ENCODE measurements at regions not wholly inside any gene's neighbourhood (a gene's known extent, or its start where the extent isn't known, plus 50 kb on each side); places are given as distances from the start of the nearest gene placed in this dataset.

- no peak for TF ChIP-seq E2F8 (IDR thresholded peaks at IDR 0.05; ENCODE audit: low read depth, partially characterized antibody)
- no peak for TF ChIP-seq RBBP5 (conservative IDR thresholded peaks at IDR 0.05)
Observed at GRCh38 chr4:10347815-10348214, 109.4 kb downstream of the ZNF518B start (continued).

GRCh38 chr4:10347281-10347795 lies 109.9 kb downstream of the ZNF518B start:
- CTCF ChIA-PET = no interaction called here
- no peak for ATAC-seq

More at GRCh38 chr4:10347281-10347795, 109.9 kb downstream of the ZNF518B start:
- Histone ChIP-seq H3K36me3 (ENCODE audit: control insufficient read depth in 2 of 2, insufficient read depth in 2 of 2, low read length in 1 of 2) (no peaks in the 10 kb centered on the region), H3K27ac (ENCODE audit: control insufficient read depth, insufficient read depth) (no peak overlapping the region), H4K20me1 (ENCODE audit: control insufficient read depth, insufficient read depth) (no peaks in the 10 kb centered on the region), H3K4me1 (ENCODE audit: control insufficient read depth, insufficient read depth, low read length) (no peaks in the 10 kb centered on the region), H3K79me2 (ENCODE audit: control insufficient read depth, insufficient read depth, low read length) (no peaks in the 10 kb centered on the region), H3K9me3 (replicated peaks; ENCODE audit: control insufficient read depth, insufficient read depth, low read length) (no peaks in the 10 kb centered on the region), H3K4me3 (no peak overlapping the region), H3K4me2 (ENCODE audit: control insufficient read depth, insufficient read depth) (no peak overlapping the region), H3K9ac (ENCODE audit: control insufficient read depth, insufficient read depth, low read length) (no peak overlapping the region), H3K27me3 (replicated peaks in 1 of 2; ENCODE audit: control insufficient read depth in 2 of 2, insufficient read depth in 2 of 2, low read length in 1 of 2) (no peaks in the 10 kb centered on the region), H2AFZ (ENCODE audit: control insufficient read depth, low read depth, low read length) (no peak overlapping the region)
- intact Hi-C loops (cut with micrococcal nuclease; ENCODE audit: unreplicated experiment) = no loop called here
- SMC1A ChIA-PET (ENCODE audit: uncharacterized antibody, unreplicated experiment) = no interaction called here
- FAIRE-seq = no peak
- in situ Hi-C loops (cut with MboI) = no loop called here
- no peak for TF ChIP-seq MTA2 (IDR thresholded peaks at IDR 0.05; ENCODE audit: low read depth)
- TF ChIP-seq BMI1 (IDR thresholded peaks at IDR 0.05; ENCODE audit: borderline replicate concordance) = no peak
- no peak for TF ChIP-seq BACH1 (IDR thresholded peaks at IDR 0.05; ENCODE audit: borderline replicate concordance)
- no peak for TF ChIP-seq JUNB (IDR thresholded peaks at IDR 0.05)
- TF ChIP-seq RAD21 (IDR thresholded peaks at IDR 0.05; ENCODE audit: insufficient read depth, low read depth, low read length) = no peak
- TF ChIP-seq ZNF274 (IDR thresholded peaks at IDR 0.05; ENCODE audit: insufficient read depth, insufficient read length) = no peak
- no peak for DNase-seq (ENCODE audit: low read depth, low spot score)
- POLR2A ChIA-PET = no interaction called here
- no TSS peak for BruUV-seq (replicated peaks)
- RAD21 ChIA-PET (ENCODE audit: unreplicated experiment) = no interaction called here
- 39% methylated on average over 5 of the region's 5 CpGs for WGBS (ENCODE audit: insufficient coverage, insufficient replicate concordance, low lambda C conversion rate, missing lambda C conversion rate)
